ENCODE measurements at regions not wholly inside any gene's neighbourhood (a gene's known extent, or its start where the extent isn't known, plus 50 kb on each side); places are given as distances from the start of the nearest gene placed in this dataset.

GRCh38 chr12:90490355-90490754 is 464.6 kb downstream of the CCER1 start:
- TF ChIP-seq, protein P1, sequence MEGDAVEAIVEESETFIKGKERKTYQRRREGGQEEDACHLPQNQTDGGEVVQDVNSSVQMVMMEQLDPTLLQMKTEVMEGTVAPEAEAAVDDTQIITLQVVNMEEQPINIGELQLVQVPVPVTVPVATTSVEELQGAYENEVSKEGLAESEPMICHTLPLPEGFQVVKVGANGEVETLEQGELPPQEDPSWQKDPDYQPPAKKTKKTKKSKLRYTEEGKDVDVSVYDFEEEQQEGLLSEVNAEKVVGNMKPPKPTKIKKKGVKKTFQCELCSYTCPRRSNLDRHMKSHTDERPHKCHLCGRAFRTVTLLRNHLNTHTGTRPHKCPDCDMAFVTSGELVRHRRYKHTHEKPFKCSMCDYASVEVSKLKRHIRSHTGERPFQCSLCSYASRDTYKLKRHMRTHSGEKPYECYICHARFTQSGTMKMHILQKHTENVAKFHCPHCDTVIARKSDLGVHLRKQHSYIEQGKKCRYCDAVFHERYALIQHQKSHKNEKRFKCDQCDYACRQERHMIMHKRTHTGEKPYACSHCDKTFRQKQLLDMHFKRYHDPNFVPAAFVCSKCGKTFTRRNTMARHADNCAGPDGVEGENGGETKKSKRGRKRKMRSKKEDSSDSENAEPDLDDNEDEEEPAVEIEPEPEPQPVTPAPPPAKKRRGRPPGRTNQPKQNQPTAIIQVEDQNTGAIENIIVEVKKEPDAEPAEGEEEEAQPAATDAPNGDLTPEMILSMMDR (IDR thresholded peaks at IDR 0.05; ENCODE audit: extremely low read depth in 1 of 2, insufficient read depth in 1 of 2, low read depth in 1 of 2, low read length in 2 of 2): no peak
- no peak for TF ChIP-seq POLR2A (IDR thresholded peaks at IDR 0.05; ENCODE audit: low read depth, low read length)
- no peak for TF ChIP-seq POLR2AphosphoS5 (IDR thresholded peaks at IDR 0.05; ENCODE audit: insufficient read depth, low read depth, low read length)
- TF ChIP-seq, protein P2, sequence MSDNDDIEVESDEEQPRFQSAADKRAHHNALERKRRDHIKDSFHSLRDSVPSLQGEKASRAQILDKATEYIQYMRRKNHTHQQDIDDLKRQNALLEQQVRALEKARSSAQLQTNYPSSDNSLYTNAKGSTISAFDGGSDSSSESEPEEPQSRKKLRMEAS (IDR thresholded peaks at IDR 0.05; ENCODE audit: insufficient read depth, insufficient read length): no peak
